AG10803 (cell line): ENCODE measurements at regions not wholly inside any gene's neighbourhood (a gene's known extent, or its start where the extent isn't known, plus 50 kb on each side); places are given as distances from the start of the nearest gene placed in this dataset.

Experiments used
- DNase-seq: peaks from one replicate; pipeline ENCODE4 v3.0.0; 2010; ENCODE audit warnings: low read depth
- H3K4me3 ChIP-seq: 2 replicates; pipeline ENCODE4 v1.5.1; 2011; ENCODE audit warnings: mild to moderate bottlenecking, low read length, control low read depth
- CTCF ChIP-seq: conservative IDR thresholded peaks from 2 replicates; pipeline ENCODE4 v1.5.1; 2011; ENCODE audit warnings: mild to moderate bottlenecking, low read length, control low read depth, inconsistent platforms

DNA sequence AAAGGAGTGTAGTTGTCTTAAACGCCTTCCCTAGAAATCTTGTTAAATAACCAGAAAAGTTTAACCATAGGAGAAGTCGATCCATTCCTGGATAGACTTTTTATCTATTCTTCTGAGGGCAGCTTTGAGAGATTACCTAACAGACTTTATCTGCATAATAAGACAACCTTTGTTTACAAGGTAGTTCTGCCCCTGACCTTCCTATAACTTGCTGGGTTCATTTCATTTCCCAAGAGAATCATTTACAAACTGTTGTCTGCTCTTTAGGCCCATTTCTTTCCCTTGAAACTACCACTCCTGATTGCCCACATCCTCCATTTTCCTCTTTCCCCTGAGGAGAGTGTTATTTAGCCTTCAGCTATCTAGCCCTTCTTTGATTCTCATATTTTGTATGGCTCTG lies 65.9 kb upstream of the VPS13A start:
- DNase-seq, result no peak
- no peak for TF ChIP-seq CTCF

GRCh38 chr9:77125665-77126064 lies 51.7 kb upstream of the VPS13A start:
- TF ChIP-seq CTCF, result no peak
- DNase-seq, result no peak

More for the DNA sequence above, 65.9 kb upstream of the VPS13A start:
- no peak overlapping the region for H3K4me3 ChIP-seq

DNA sequence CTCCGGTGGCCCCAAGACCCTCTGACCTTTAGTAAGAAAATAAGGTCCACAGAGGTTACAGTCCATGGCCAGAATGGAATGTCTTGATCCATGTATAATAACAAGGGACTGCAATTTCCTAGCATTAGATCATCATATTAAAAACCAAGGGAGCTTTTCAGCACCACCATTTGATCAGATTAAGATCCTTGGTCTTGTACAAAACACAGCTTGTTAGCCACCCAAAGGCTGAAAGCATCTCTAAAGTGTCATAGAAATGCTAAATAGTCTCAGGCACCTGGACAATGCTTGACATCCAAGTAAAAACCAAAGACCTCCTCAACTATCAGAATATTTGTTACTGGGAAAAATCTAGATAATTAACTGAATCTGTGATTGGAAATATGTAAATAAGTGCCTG lies 50.3 kb upstream of the VPS13A start:
- DNase-seq, result no peak
- H3K4me3 ChIP-seq, result no peak overlapping the region
- no peak for TF ChIP-seq CTCF

More at GRCh38 chr9:77125665-77126064, 51.7 kb upstream of the VPS13A start:
- H3K4me3 ChIP-seq, result no peak overlapping the region
